Liver (tissue), 8 donors: ENCODE measurements at regions not wholly inside any gene's neighbourhood (a gene's known extent, or its start where the extent isn't known, plus 50 kb on each side); places are given as distances from the start of the nearest gene placed in this dataset.

ENCODE experiments used
- DNase-seq: peaks from one replicate; pipeline ENCODE4 v3.0.0-alpha.2; 2017; ENCODE audit warnings: low spot score
- H3K27ac ChIP-seq, 2 donors: one replicate each; pipeline ENCODE4 v1.7.0; 2013; ENCODE audit warnings: inconsistent platforms in 2 of 2, low read length in 2 of 2, control low read depth in 1 of 2, low read depth in 1 of 2, mild to moderate bottlenecking in 1 of 2
- H3K27me3 ChIP-seq, 4 donors: one replicate each; pipeline versions ENCODE4 v1.6.1 to v1.7.0; 2013; ENCODE audit warnings: low read length in 3 of 4, inconsistent platforms in 1 of 4, mild to moderate bottlenecking in 1 of 4, moderate library complexity in 1 of 4; ENCODE audit not compliant: control insufficient read depth in 4 of 4, insufficient read depth in 4 of 4
- H3K36me3 ChIP-seq, 4 donors: one replicate each; pipeline versions ENCODE4 v1.6.1 to v1.7.0; 2013; ENCODE audit warnings: low read length in 3 of 4, mild to moderate bottlenecking in 3 of 4, low read depth in 1 of 4, moderate library complexity in 1 of 4; ENCODE audit not compliant: control insufficient read depth in 4 of 4, insufficient read depth in 3 of 4
- H3K4me1 ChIP-seq, 4 donors: one replicate each; pipeline versions ENCODE4 v1.6.1 to v1.7.0; 2013; ENCODE audit warnings: low read length in 3 of 4, mild to moderate bottlenecking in 3 of 4, moderate library complexity in 1 of 4; ENCODE audit not compliant: control insufficient read depth in 4 of 4, insufficient read depth in 4 of 4
- H3K4me3 ChIP-seq, 3 donors: one replicate each; pipeline versions ENCODE4 v1.6.1 to v1.7.0; 2013; ENCODE audit warnings: low read length in 3 of 3, control low read depth in 1 of 3, low read depth in 1 of 3, mild to moderate bottlenecking in 1 of 3
- H3K9ac ChIP-seq, 2 donors: one replicate each; pipeline ENCODE4 v1.7.0; 2013; ENCODE audit warnings: low read length in 2 of 2, mild to moderate bottlenecking in 2 of 2, moderate library complexity in 2 of 2, control low read depth in 1 of 2, low read depth in 1 of 2
- H3K9me3 ChIP-seq, 4 donors: one replicate each; pipeline versions ENCODE4 v1.6.1 to v1.7.0; 2013; ENCODE audit warnings: low read length in 3 of 4; ENCODE audit not compliant: control insufficient read depth in 4 of 4
- EGR1 ChIP-seq, 2 donors: IDR thresholded peaks; 2 replicates each; pipeline ENCODE4 v1.6.1; 2016 to 2018; ENCODE audit warnings: antibody characterized with exemption in 2 of 2, low read depth in 2 of 2
- FOXA1 ChIP-seq: IDR thresholded peaks from 2 replicates; pipeline ENCODE4 v1.6.1; 2016; ENCODE audit warnings: antibody characterized with exemption
- FOXA2 ChIP-seq: IDR thresholded peaks from 2 replicates; pipeline ENCODE4 v1.6.1; 2016; ENCODE audit warnings: antibody characterized with exemption
- GABPA ChIP-seq, 2 donors: IDR thresholded peaks in 1 of 2; conservative IDR thresholded peaks in 1 of 2; 2 replicates each; pipeline ENCODE4 v1.6.1; 2016; ENCODE audit warnings: antibody characterized with exemption in 2 of 2, mild to moderate bottlenecking in 1 of 2, moderate library complexity in 1 of 2
- HNF4A ChIP-seq, 2 donors: conservative IDR thresholded peaks; 2 replicates each; pipeline ENCODE4 v1.6.1; 2016; ENCODE audit warnings: antibody characterized with exemption in 2 of 2, mild to moderate bottlenecking in 2 of 2
- HNF4G ChIP-seq: IDR thresholded peaks from 2 replicates; pipeline ENCODE4 v1.6.1; 2016; ENCODE audit warnings: antibody characterized with exemption
- JUND ChIP-seq, 2 donors: IDR thresholded peaks; 2 replicates each; pipeline ENCODE4 v1.6.1; 2016; ENCODE audit warnings: antibody characterized with exemption in 2 of 2
- NR2F2 ChIP-seq: IDR thresholded peaks from 2 replicates; pipeline ENCODE4 v1.6.1; 2016; ENCODE audit warnings: antibody characterized with exemption
- RAD21 ChIP-seq, 2 donors: IDR thresholded peaks; 2 replicates each; pipeline ENCODE4 v1.6.1; 2016; ENCODE audit warnings: antibody characterized with exemption in 2 of 2, mild to moderate bottlenecking in 2 of 2
- RXRA ChIP-seq, 2 donors: IDR thresholded peaks; 2 replicates each; pipeline ENCODE4 v1.6.1; 2017 to 2018; ENCODE audit warnings: antibody characterized with exemption in 2 of 2, mild to moderate bottlenecking in 1 of 2
- SP1 ChIP-seq: IDR thresholded peaks from 2 replicates; pipeline ENCODE4 v1.6.1; 2018; ENCODE audit warnings: antibody characterized with exemption, mild to moderate bottlenecking
- TAF1 ChIP-seq: conservative IDR thresholded peaks from 2 replicates; pipeline ENCODE4 v1.6.1; 2016; ENCODE audit warnings: antibody characterized with exemption, mild to moderate bottlenecking
- WGBS: extraction: QIAGEN DNeasy Blood & Tissue Kit; methylation state at CpG from one replicate; pipeline ENCODE4 v1.1.7; 2013; 5-methylcytosine and 5-hydroxymethylcytosine counted together
- TF ChIP-seq, protein P1 (sequence below): IDR thresholded peaks from 2 replicates; pipeline ENCODE4 v1.6.1; 2016; ENCODE audit warnings: antibody characterized with exemption
- TF ChIP-seq, protein P2 (sequence below): IDR thresholded peaks from 2 replicates; pipeline ENCODE4 v1.6.1; 2016; ENCODE audit warnings: antibody characterized with exemption
- TF ChIP-seq, protein P3 (sequence below): IDR thresholded peaks from 2 replicates; pipeline ENCODE4 v1.6.1; 2016; ENCODE audit warnings: antibody characterized with exemption
- TF ChIP-seq, protein P4 (sequence below): fragments of 150-350 bp; IDR thresholded peaks from 2 replicates; pipeline ENCODE4 v1.5.1; 2017; ENCODE audit warnings: improper control_type of control experiment, low read depth, low read length; ENCODE audit not compliant: missing input control
- donor health status: healthy.
- donor health status: healthy.
- donor health status: healthy.
- donor health status: healthy.
- donor health status: healthy.

DNA sequence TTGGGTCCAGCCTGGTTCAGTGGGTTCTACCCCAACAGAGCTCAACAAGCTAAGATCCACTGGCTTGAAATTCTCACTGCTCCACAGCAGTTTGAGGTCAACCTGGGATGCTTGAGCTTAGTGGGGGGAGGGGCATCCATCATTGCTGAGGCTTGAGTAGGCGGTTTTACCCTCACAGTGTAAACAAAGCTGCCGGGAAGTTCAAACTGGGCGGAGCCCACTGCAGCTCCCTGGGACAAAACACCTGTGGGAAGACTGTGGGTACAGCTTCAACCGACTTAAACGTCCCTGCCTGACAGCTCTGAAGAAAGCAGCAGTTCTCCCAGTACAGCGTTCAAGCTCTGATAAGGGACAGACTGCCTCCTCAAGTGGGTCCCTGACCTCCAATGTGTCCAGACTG lies 1161.9 kb downstream of the UQCRFS1 start:
- no peaks in the 10 kb centered on the region for H3K36me3 ChIP-seq
- no peak overlapping the region for H3K4me3 ChIP-seq
- H3K27ac ChIP-seq = no peak overlapping the region
- peaks cover 0 to 2% (median under 1%) of the 10 kb centered on the region in 4 donors for H3K9me3 ChIP-seq
- WGBS = 37% methylated on average over 6 of the region's 6 CpGs
- no peak overlapping the region for H3K9ac ChIP-seq
- no peaks in the 10 kb centered on the region for H3K27me3 ChIP-seq
- H3K4me1 ChIP-seq = no peaks in the 10 kb centered on the region
- no peak for DNase-seq
- TF ChIP-seq, protein P1, sequence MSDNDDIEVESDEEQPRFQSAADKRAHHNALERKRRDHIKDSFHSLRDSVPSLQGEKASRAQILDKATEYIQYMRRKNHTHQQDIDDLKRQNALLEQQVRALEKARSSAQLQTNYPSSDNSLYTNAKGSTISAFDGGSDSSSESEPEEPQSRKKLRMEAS = no peak
- TF ChIP-seq EGR1 (IDR thresholded peaks at IDR 0.05; ENCODE audit: low read depth in 2 of 2) = no peak
- TF ChIP-seq, protein P2, sequence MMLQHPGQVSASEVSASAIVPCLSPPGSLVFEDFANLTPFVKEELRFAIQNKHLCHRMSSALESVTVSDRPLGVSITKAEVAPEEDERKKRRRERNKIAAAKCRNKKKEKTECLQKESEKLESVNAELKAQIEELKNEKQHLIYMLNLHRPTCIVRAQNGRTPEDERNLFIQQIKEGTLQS = no peak
- no peak for TF ChIP-seq NR2F2
- no peak for TF ChIP-seq FOXA2
- no peak for TF ChIP-seq HNF4A (conservative IDR thresholded peaks at IDR 0.05)
- TF ChIP-seq RXRA (IDR thresholded peaks at IDR 0.05) = no peak
- TF ChIP-seq, protein P3, sequence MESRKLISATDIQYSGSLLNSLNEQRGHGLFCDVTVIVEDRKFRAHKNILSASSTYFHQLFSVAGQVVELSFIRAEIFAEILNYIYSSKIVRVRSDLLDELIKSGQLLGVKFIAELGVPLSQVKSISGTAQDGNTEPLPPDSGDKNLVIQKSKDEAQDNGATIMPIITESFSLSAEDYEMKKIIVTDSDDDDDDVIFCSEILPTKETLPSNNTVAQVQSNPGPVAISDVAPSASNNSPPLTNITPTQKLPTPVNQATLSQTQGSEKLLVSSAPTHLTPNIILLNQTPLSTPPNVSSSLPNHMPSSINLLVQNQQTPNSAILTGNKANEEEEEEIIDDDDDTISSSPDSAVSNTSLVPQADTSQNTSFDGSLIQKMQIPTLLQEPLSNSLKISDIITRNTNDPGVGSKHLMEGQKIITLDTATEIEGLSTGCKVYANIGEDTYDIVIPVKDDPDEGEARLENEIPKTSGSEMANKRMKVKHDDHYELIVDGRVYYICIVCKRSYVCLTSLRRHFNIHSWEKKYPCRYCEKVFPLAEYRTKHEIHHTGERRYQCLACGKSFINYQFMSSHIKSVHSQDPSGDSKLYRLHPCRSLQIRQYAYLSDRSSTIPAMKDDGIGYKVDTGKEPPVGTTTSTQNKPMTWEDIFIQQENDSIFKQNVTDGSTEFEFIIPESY = no peak
- no peak for TF ChIP-seq SP1
- TF ChIP-seq RAD21 (IDR thresholded peaks at IDR 0.05) = no peak
- TF ChIP-seq FOXA1 = no peak
- TF ChIP-seq, protein P4, sequence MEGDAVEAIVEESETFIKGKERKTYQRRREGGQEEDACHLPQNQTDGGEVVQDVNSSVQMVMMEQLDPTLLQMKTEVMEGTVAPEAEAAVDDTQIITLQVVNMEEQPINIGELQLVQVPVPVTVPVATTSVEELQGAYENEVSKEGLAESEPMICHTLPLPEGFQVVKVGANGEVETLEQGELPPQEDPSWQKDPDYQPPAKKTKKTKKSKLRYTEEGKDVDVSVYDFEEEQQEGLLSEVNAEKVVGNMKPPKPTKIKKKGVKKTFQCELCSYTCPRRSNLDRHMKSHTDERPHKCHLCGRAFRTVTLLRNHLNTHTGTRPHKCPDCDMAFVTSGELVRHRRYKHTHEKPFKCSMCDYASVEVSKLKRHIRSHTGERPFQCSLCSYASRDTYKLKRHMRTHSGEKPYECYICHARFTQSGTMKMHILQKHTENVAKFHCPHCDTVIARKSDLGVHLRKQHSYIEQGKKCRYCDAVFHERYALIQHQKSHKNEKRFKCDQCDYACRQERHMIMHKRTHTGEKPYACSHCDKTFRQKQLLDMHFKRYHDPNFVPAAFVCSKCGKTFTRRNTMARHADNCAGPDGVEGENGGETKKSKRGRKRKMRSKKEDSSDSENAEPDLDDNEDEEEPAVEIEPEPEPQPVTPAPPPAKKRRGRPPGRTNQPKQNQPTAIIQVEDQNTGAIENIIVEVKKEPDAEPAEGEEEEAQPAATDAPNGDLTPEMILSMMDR = no peak
- TF ChIP-seq TAF1 = no peak
- TF ChIP-seq HNF4G = no peak
- no peak for TF ChIP-seq GABPA (IDR thresholded peaks at IDR 0.05 in 1 of 2, conservative IDR thresholded peaks at IDR 0.05 in 1 of 2)

DNA sequence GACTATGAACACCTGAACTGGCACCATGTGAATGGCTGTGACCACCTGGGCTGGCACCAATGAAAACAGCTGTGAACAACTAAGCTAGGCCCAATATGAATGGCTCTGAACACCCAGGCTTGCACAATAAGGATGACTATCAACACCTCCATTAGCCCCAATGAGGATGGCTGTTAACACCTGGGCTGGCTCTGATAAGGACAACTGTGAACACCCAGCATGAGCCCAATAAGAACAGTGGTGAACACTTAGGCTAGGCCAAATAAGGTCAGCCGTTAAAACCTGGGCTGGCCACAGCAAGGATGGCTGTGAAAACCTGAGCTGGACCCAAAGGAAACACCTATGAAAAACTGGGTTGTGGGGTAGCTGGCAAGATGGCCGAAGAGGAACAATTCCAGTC lies 1163.1 kb downstream of the UQCRFS1 start:
- Histone ChIP-seq H3K36me3 (no peaks in the 10 kb centered on the region), H3K4me1 (no peaks in the 10 kb centered on the region), H3K4me3 (no peak overlapping the region), H3K27me3 (no peaks in the 10 kb centered on the region), H3K9me3 (peaks cover 0 to 2% (median 2%) of the 10 kb centered on the region in 4 donors), H3K9ac (no peak overlapping the region), H3K27ac (no peak overlapping the region)
- 80% methylated on average over 2 of the region's 2 CpGs for WGBS
- no peak for DNase-seq
- TF ChIP-seq FOXA2 = no peak
- TF ChIP-seq EGR1 (IDR thresholded peaks at IDR 0.05; ENCODE audit: low read depth in 2 of 2) = no peak
- TF ChIP-seq JUND (IDR thresholded peaks at IDR 0.05) = no peak
- no peak for TF ChIP-seq TAF1
- no peak for TF ChIP-seq HNF4G
- TF ChIP-seq RXRA (IDR thresholded peaks at IDR 0.05) = no peak
- TF ChIP-seq, protein P4 = no peak
- no peak for TF ChIP-seq HNF4A (conservative IDR thresholded peaks at IDR 0.05)
- TF ChIP-seq, protein P3 = no peak
